ENCODE measurements at regions not wholly inside any gene's neighbourhood (a gene's known extent, or its start where the extent isn't known, plus 50 kb on each side); places are given as distances from the start of the nearest gene placed in this dataset.

- H3K4me3 ChIP-seq (ENCODE audit: low read depth, low read length) = no peak overlapping the region
- no peak for TF ChIP-seq CTCF (IDR thresholded peaks at IDR 0.05; ENCODE audit: low read depth, low read length)
- no peak for TF ChIP-seq MYC (IDR thresholded peaks at IDR 0.05; ENCODE audit: low read depth, low read length)
- no peak for TF ChIP-seq POLR2A (IDR thresholded peaks at IDR 0.05; ENCODE audit: extremely low read depth, insufficient read length)
- no peak for TF ChIP-seq MAX (IDR thresholded peaks at IDR 0.05; ENCODE audit: low read depth, low read length)
- peak; percentile 23 for DNase-seq (ENCODE audit: low read depth)
These were observed 76.6 kb upstream of the LINGO1 start for GRCh38 chr15:77709135-77709886.

GRCh38 chr15:77706482-77707244, 74.0 kb upstream of the LINGO1 start:
- TF ChIP-seq POLR2A (IDR thresholded peaks at IDR 0.05; ENCODE audit: extremely low read depth, insufficient read length) (no peak), MAX (IDR thresholded peaks at IDR 0.05; ENCODE audit: low read depth, low read length) (no peak), MYC (IDR thresholded peaks at IDR 0.05; ENCODE audit: low read depth, low read length) (no peak), CTCF (IDR thresholded peaks at IDR 0.05; ENCODE audit: low read depth, low read length) (no peak)
- no peak overlapping the region for H3K4me3 ChIP-seq (ENCODE audit: low read depth, low read length)
- no peak for DNase-seq (ENCODE audit: low read depth)

- no peak overlapping the region for H3K4me3 ChIP-seq (ENCODE audit: low read depth, low read length)
- DNase-seq (ENCODE audit: low read depth) = peak; percentile 30
- TF ChIP-seq POLR2A (IDR thresholded peaks at IDR 0.05; ENCODE audit: extremely low read depth, insufficient read length) (no peak), CTCF (IDR thresholded peaks at IDR 0.05; ENCODE audit: low read depth, low read length) (no peak), MYC (IDR thresholded peaks at IDR 0.05; ENCODE audit: low read depth, low read length) (no peak), MAX (IDR thresholded peaks at IDR 0.05; ENCODE audit: low read depth, low read length) (no peak)
These were observed 69.7 kb upstream of the LINGO1 start for GRCh38 chr15:77702211-77702957.

- no peak for DNase-seq (ENCODE audit: low read depth)
- TF ChIP-seq CTCF (IDR thresholded peaks at IDR 0.05; ENCODE audit: low read depth, low read length) (no peak), POLR2A (IDR thresholded peaks at IDR 0.05; ENCODE audit: extremely low read depth, insufficient read length) (no peak)
- no peak overlapping the region for H3K4me3 ChIP-seq (ENCODE audit: low read depth, low read length)
These were observed 65.8 kb upstream of the LINGO1 start for GRCh38 chr15:77698481-77698880.

GRCh38 chr15:77697893-77698292, 65.2 kb upstream of the LINGO1 start:
- TF ChIP-seq MAX (IDR thresholded peaks at IDR 0.05; ENCODE audit: low read depth, low read length) (no peak), POLR2A (IDR thresholded peaks at IDR 0.05; ENCODE audit: extremely low read depth, insufficient read length) (no peak), MYC (IDR thresholded peaks at IDR 0.05; ENCODE audit: low read depth, low read length) (no peak), CTCF (IDR thresholded peaks at IDR 0.05; ENCODE audit: low read depth, low read length) (no peak)
- H3K4me3 ChIP-seq (ENCODE audit: low read depth, low read length) = no peak overlapping the region
- DNase-seq (ENCODE audit: low read depth) = no peak

Measured in NB4 (cell line).